GM18517 (cell line): ENCODE measurements at regions not wholly inside any gene's neighbourhood (a gene's known extent, or its start where the extent isn't known, plus 50 kb on each side); places are given as distances from the start of the nearest gene placed in this dataset.
"Not testable (repeated sequence)": the region's sequence is repeated elsewhere in the genome, so short reads cannot be mapped to it uniquely, and the experiment has no call there.

Source experiments
- ATAC-seq: cut with Tn5 transposase; IDR thresholded peaks from one replicate; pipeline ENCODE4 v1.9.1; 2021; ENCODE audit warnings: mild to moderate bottlenecking, moderate library complexity; ENCODE audit not compliant: unreplicated experiment

DNA sequence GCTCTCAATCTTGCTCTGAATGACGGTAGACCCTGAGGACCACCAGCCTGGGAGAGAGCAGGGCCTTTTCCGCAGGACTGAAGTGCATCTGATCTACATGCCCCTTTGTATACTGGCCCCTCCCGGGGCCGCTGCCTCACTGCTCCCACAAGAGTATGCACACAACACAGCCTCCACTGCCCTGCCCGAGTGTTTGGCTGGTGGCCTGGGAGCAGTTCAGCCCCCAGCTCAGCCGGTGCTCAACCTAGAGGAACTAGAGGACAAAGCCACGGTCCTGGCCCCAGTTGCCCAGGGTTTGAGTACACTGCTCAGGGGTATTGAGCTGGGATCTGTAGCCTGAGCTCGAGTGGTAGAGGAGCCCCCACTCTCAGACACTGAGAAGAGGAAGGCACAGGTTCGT is 118.9 kb upstream of the CAB39 start:
- ATAC-seq: no peak

DNA sequence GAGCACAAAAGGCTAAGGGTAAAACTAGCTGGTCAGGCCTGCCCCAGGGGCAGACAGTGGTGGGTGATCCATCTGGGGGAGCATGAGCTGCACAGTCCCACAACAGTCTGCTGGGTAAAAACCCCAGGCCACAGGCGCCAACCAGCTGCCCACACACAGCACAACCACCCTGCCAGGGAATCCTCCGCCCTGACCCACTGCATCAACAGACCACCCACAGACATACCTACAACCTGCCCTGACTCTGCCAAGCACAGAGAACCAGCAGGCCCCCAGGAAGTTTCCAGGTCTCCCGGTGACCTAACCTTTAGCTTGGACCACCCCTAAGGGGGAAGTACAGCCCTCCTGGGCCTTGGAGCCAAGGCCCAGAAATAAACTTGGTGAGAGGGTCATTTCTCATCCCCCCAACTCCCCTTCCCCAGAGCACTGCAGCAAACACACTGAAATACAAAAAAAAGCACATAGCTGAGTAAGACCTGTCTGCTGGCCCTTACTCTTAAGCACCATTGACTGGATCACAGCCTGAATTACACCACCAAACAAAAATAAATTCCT is 118.3 kb upstream of the CAB39 start:
- no peak for ATAC-seq

DNA sequence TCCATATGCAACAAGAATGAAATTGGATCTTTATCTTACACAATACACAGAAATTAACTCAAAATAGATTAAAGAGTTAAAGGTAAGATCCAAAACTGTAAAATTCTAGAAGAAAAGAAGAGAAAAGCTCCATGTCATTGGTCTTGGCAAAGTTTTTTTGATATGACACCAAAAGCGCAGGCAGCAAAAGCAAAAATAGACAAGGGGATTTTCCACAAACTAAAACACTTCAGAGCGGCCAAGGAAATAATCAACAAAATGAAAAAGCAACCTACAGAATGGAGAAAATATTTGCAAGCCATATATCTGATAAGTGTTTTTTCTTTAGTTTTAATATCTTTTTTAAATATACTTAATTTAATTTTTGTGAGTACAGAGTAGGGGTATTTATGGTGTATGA is 112.8 kb upstream of the CAB39 start:
- no peak for ATAC-seq

DNA sequence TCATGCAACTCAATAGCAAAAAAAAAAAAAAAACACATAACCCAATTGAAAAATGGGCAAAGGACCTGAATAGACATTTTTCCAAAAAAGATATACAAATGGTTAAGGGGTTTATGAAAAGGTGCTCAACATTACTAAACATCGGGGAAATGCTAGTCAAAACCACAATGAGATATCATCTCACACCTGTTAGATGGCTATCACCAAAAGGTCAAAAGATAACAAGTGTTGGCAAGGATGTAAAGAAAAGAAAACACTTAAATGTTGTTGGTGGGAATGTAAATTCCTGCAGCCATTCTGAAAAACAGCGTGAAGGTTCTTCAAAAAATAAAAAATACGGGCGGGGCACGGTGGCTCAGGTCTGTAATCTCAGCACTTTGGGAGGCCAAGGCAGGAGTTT is 112.4 kb upstream of the CAB39 start:
- no peak for ATAC-seq

DNA sequence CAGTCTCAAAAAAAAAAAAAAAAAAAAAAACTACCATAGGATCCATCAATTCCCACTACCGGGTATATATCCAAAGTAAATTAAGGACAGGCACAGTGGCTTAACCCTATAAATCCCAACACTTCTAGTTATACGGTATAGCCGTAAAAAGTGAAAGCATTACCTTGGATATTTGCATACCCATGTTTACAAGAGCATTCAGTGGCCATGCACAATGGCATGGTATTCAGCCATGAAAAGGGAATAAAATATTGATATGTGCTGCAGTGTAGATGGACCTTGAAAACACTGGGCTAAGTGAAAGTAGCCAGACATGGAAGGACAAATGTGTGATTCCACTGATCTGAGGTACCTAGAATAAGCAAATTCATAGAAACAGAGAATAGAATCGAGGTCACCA is 111.8 kb upstream of the CAB39 start:
- ATAC-seq: peak; percentile 15

DNA sequence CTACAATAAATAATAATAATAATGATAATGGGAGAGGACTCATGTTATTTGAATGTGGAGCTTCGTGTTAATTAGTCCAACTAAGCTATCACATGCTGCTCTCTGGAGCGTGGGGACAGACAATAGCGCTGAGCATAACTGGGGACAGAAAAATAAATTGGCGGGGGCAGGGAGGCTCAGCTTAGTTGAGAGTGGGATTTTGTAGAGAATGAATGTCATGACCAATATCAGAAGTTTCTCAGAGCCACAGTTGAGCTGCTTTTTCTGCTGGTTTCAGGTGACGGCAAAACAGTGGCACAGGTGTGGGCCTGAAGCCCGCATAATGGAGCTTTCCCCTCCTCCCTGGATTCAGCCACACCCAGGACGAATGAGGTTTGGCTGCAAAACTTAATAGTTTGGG is 111.1 kb upstream of the CAB39 start:
- peak; percentile 56 for ATAC-seq

DNA sequence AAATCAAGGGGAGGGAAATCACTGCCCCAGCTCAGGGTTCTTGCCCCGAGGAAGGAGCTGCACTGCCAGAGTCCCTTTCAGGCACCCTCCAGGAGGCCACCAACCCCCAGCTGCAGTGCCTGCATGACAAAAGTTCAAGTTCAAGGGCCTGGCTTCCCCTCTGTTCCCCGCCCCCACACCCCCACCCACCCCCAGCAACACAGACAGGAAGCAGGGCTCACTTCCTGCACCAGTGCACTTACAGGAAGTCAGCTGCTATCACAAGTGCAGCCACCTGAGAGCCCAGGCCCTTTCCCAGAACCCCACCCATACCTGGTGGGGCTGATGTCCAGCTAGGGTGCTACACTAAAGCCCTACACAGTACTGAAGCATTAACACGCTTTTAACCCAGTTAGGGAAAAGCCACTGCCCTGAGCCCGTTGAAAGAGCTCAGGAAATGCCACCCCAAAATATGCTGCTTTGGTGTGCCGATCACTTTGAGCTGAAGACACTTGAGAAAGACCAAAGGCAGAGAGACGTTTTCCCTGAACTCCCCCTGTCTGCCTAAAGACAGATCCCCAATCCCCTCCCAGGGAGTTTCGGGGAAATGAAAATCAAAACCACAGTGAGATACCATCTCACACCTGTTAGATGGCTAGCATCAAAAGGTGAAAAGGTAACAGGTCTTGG is 109.9 kb upstream of the CAB39 start:
- ATAC-seq: peak; percentile 48

DNA sequence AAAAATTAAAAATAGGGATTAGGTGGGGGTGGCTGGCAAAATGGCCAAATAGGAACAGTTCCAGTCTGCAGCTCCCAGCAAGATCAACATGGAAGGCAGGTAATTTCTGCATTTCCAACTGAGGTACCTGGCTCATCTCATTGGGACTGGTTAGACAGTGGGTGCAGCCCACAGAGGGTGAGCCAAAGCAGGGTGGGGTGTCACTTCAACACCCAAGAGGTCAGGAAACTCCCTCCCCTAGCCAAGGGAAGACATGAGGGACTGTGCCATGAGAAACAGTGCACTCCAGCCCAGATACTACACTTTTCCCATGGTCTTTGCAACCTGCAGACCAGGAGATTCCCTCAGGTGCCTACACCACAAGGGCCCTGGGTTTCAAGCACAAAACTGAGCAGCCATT is 109.3 kb upstream of the CAB39 start:
- not testable (repeated sequence) for ATAC-seq

DNA sequence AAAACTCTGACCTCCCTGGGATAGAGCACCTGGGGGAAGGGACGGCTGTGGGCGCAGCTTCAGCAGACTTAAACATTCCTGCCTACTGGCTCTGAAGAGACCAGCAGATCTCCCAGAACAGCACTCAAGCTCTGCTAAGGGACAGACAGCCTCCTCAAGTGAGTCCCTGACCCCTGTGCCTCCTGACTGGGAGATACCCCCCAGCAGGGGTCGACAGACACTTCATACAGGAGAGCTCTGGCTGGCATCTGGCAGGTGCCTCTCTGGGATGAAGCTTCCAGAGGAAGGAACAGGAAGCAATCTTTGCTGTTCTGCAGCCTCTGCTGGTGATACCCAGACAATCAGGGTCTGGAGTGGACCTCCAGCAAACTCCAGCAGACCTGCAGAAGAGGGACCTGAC is 108.5 kb upstream of the CAB39 start:
- not testable (repeated sequence) for ATAC-seq

DNA sequence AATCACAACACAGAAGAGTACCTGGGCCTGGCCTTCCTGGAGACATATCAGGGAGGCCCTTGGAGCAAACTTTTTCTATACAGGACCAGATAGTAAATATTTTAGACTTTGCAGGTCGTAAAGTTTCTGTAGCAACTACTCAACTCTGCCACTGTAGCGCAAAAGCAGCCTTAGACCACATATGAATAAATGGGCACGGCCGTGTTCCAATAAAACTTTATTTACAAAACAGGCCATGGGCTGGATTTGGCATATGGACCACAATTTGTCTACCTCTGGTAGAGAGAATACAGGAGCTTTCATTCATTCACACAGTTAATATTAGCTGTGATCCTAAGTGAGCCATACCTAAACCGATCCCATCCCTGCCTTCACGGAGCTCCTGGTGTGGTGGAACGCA is 98.6 kb upstream of the CAB39 start:
- no peak for ATAC-seq

DNA sequence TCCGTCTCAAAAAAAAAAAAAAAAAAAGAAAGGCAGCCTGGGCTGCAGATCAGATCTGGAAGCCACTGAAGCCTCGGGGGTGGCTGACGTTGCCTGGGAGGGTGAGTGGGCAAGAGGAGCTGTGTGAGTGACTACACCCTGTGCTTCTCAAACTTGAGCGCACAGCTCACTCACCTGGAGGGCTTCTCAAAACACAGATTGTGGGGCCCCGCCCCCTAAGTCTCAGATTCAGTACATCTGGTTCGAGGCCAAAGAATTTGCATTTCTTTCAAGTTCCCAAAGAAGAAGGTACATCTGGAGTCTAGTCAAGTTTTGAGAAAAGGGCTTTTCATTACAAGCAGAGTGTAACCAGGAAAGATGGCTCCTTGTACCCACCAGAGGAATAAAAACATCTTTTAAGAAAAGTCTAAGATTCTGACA is 97.7 kb upstream of the CAB39 start:
- peak; percentile 80 for ATAC-seq

DNA sequence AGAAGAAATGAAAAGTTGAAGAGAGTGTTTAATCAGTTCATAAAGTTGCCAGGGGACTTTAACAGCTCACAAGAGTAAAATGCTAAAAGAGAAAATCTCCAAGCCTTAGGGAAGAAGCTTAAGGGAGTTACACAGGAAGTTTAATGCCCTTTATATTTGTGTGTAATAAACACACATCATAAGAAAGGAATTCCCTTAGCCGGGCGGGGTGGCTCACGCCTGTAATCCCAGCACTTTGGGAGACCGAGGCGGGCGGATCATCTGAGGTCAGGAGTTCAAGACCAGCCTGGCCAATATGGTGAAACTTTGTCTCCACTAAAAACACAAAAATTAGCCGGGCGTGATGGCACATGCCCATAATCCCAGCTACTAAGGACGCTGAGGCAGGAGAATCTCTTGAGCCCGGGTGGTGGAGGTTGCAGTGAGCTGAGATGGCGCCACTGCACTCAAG is 95.4 kb upstream of the CAB39 start:
- ATAC-seq: not testable (repeated sequence)

DNA sequence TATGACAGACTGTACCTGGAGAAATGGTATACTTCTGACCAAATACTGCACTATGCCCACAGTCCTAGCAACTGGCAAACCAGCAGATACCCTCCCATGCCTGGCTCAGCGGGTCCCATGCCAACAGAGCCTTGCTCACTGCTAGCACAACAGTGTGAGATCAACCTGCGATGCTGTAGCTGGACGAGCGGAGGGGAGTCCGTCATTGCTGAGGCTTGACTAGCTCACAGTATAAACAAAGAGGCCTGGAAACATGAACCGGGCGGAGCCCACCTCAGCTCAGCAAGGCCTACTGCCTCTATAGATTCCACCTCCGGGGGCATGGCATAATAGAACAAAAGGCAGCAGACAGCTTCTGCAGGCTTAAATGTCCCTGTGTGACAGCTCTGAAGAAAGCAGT is 93.2 kb upstream of the CAB39 start:
- ATAC-seq: no peak

DNA sequence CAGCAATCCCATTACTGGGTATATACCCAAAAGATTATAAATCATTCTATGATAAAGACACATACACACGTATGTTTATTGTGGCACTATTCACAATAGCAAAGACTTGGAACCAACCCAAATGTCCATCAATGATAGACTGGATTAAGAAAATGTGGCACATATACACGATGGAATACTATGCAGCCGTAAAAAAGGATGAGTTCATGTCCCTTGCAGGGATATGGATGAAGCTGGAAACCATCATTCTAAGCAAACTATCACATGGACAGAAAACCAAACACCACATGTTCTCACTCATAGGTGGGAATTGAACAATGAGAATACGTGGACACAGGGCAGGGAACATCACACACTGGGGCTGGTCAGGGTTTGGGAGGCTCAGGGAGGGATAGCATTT is 87.4 kb upstream of the CAB39 start:
- not testable (repeated sequence) for ATAC-seq

DNA sequence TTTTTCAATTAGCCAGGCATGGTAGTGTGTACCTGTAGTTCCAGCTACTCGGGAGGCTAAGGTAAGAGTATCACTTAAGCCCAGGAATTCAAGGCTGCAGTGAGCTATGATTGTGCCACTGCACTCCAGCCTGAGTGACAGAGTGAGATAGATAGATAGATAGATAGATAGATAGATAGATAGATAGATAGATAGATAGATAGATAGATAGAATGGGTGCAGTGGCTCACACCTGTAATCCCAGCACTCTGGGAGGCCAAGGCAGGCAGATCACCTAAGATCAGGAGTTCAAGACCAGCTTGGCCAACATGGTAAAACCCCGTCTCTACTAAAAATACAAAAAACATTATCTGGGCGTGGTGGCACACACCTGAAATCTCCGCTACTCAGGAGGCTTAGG is 85.6 kb upstream of the CAB39 start:
- not testable (repeated sequence) for ATAC-seq

DNA sequence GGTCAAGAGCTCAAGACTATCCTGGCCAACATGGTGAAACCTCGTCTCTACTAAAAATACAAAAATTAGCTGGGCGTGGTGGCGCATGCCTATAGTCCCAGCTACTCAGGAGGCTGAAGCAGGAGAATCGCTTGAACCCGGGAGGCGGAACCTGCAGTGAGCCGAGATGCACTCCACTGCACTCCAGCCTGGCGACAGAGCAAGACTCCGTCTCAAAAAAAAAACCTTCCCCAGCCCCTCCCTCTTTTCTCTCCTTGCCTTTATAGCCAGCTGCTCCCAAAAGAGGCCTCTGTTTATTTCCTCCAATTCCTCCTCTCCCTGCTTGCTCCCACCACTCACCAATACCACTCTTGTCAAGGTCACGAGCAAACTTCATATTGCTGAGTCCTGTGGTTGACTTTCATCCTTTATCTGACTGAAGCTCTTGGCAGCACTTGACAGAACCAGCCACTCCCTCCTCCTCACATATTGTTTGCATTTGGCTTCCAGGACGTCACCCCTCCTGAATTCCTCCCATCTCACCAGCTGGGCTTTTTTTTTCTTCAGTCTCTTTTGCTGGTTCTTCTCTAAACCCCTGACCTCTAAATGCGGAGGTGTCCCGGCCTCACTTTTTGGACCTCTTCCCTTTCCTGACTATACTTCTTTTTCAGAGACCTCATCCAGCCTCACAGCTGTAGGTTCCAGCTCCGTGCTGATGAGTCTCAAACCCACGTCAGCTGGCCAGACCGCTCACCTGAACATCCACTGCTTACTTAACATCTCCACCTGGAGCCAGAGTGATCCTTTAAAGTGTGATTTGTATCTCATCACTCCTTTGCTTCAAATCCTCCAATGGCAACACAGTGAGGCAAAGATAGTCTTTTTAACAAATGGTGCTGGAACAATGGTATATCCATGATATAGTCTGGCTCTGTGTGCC is 84.6 kb upstream of the CAB39 start:
- ATAC-seq: no peak

DNA sequence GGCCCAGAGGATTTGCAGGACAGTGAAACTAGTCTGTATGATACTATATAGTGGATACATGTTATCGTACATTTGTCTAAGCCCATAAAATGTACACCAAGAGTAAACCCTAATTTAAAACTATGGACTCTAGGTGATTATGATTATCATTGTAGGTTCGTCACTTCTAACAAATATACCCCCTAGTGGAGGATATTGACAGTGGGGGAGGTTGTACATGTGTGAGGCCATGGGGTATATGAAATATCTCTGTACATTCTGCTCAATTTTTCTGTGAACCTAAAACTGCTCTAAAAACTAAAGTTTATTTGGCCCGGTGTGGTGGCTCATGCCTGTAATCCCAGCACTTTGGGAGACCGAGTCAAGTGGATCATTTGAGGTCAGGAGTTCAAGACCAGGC is 81.2 kb upstream of the CAB39 start:
- ATAC-seq: no peak

DNA sequence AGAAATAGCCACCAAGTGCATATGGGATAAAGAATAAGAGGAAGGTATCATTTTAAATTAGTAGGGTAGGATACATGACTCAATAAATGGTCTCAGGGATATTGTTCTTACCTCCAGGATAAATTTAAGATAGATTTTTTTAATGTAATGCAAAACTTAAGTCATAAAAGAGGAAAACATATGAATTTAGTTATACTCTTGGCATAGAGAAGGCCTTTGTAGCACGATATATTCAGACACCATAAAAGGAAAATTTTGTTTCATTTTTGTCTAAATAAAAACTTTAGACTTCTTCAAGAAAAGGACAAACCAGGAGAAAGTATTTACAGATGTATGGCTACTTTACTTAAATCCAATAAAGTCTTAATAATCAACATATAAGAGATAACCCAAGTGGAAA is 78.5 kb upstream of the CAB39 start:
- ATAC-seq: no peak

DNA sequence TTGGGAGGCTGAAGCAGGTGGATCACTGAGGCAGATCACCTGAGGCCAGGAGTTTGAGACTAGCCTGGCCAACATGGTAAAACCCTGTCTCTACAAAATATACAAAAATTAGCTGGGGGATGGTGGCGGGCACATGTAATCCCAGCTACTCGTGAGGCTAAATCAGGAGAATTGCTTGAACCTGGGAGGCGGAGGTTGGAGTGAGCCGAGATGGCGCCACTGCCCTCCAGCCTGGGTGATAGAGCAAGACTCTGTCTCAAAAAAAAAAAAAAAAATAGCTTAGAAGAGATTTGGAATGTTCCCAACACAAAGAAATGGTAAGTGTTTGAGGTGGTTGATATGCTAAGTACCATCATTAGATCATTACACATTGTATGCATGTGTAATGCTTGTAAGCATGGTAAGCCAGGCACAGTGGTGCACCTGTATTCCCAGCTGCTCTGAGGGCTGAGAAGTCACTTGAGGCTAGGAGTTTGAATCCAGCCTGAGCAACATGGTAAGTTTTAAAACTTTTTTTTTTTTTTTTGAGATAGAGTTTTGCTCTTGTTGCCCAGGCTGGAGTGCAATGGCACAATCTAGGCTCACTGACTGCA is 77.8 kb upstream of the CAB39 start:
- not testable (repeated sequence) for ATAC-seq

DNA sequence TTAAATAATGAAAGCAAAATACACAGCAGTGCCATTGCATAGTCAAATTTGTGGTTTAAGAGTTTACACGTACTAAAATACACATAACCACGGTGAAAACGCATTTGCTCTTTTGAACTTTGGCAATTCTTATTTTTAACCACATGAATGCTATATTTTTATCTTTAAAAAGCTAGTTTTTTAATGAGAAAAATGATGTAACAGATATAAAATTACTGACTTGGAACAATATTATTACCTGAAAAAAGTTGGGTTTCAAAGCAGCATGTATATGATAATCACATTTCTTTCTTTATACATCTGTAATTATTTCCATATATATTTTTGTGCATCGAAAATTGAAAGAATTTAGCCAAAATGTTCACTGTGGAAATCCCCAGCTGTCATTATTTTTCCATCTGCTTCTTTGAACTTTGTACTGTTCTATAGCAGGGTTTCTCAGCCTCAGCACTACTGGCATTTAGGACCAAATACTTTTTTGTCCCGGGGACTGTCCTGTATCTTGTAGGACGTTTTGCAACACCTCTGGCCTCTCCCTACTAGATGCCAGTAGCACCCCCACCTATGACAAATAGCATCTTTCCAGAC is 75.9 kb upstream of the CAB39 start:
- peak; percentile 52 for ATAC-seq

DNA sequence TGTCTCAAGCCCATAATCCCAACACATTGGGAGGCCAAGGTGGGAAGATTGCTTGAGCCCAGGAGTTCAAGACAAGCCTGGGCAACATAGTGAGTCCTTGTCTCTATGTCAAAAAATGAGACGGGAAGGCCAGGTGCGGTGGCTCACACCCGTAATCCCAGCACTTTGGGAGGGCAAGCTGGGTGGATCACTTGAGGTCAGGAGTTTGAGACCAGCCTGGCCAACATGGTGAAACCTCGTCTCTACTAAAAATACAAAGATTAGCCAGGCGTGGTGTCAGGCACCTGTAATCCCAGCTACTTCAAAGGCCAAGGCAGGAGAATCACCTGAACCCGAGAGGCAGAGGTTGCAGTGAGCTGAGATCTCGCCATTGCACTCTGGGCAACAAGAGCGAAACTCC is 75.2 kb upstream of the CAB39 start:
- ATAC-seq: not testable (repeated sequence)
